Anterior cingulate cortex (tissue), 58 donors: ENCODE measurements at regions not wholly inside any gene's neighbourhood (a gene's known extent, or its start where the extent isn't known, plus 50 kb on each side); places are given as distances from the start of the nearest gene placed in this dataset.

Experiments
- DNase-seq, 58 donors: peaks; one replicate each; lab custom pipeline; 2025; lab: John Stamatoyannopoulos, UW

GRCh38 chr4:11633430-11633829, 204.7 kb upstream of the HS3ST1 start:
- no peak for DNase-seq

- no peak for DNase-seq
Observed at GRCh38 chr4:11632483-11632882, 203.8 kb upstream of the HS3ST1 start.

GRCh38 chr4:11632025-11632424, 203.3 kb upstream of the HS3ST1 start:
- DNase-seq: no peak

- DNase-seq: no peak
Observed at GRCh38 chr4:11631416-11631815, 202.7 kb upstream of the HS3ST1 start.

GRCh38 chr4:11628093-11628725, 199.5 kb upstream of the HS3ST1 start:
- no peak for DNase-seq

- DNase-seq: no peak
Observed at GRCh38 chr4:11626066-11626465, 197.4 kb upstream of the HS3ST1 start.

GRCh38 chr4:11625211-11625610, 196.5 kb upstream of the HS3ST1 start:
- DNase-seq: no peak

- no peak for DNase-seq
Observed at GRCh38 chr4:11624370-11624769, 195.7 kb upstream of the HS3ST1 start.

GRCh38 chr4:11623726-11624037, 195.0 kb upstream of the HS3ST1 start:
- peak in 6 of 58 donors; percentile 1 to 11 (median 2) for DNase-seq

- DNase-seq: no peak
Observed at GRCh38 chr4:11622961-11623725, 194.4 kb upstream of the HS3ST1 start.

- DNase-seq: no peak
Observed at GRCh38 chr4:11620861-11621260, 192.2 kb upstream of the HS3ST1 start.

- no peak for DNase-seq
Observed at GRCh38 chr4:11618666-11619282, 190.1 kb upstream of the HS3ST1 start.

- DNase-seq: no peak
Observed at GRCh38 chr4:11616856-11617255, 188.2 kb upstream of the HS3ST1 start.

- DNase-seq: no peak
Observed at GRCh38 chr4:11615601-11616000, 186.9 kb upstream of the HS3ST1 start.

- no peak for DNase-seq
Observed at GRCh38 chr4:11614426-11614825, 185.7 kb upstream of the HS3ST1 start.

GRCh38 chr4:11611868-11612267, 183.2 kb upstream of the HS3ST1 start:
- no peak for DNase-seq

- no peak for DNase-seq
Observed at GRCh38 chr4:11609751-11610150, 181.1 kb upstream of the HS3ST1 start.

- no peak for DNase-seq
Observed at GRCh38 chr4:11608992-11609391, 180.3 kb upstream of the HS3ST1 start.

GRCh38 chr4:11606078-11606477, 177.4 kb upstream of the HS3ST1 start:
- DNase-seq: no peak

GRCh38 chr4:11605597-11605996, 176.9 kb upstream of the HS3ST1 start:
- DNase-seq: no peak

GRCh38 chr4:11604821-11605220, 176.1 kb upstream of the HS3ST1 start:
- DNase-seq: no peak

- DNase-seq: no peak
Observed at GRCh38 chr4:11603591-11604194, 175.0 kb upstream of the HS3ST1 start.
